Stimulated activated CD4-positive, alpha-beta T cell treated with anti-CD3 and anti-CD28 coated beads, Interleukin-15, amount 100 ng/mL, for 48 hours (primary cell): ENCODE measurements at regions not wholly inside any gene's neighbourhood (a gene's known extent, or its start where the extent isn't known, plus 50 kb on each side); places are given as distances from the start of the nearest gene placed in this dataset.

Source experiments
- DNase-seq, 2 donors: peaks; one replicate each; pipeline ENCODE4 v3.0.0-alpha.2; 2020; ENCODE audit warnings: low read depth in 2 of 2

- DNase-seq = no peak
These were observed 1025.1 kb downstream of the BRD1 start for GRCh38 chr22:48802576-48802975.

GRCh38 chr22:48800886-48801607, 1026.6 kb downstream of the BRD1 start:
- DNase-seq = no peak

- DNase-seq = no peak
These were observed 1027.4 kb downstream of the BRD1 start for GRCh38 chr22:48800036-48800885.

DNA sequence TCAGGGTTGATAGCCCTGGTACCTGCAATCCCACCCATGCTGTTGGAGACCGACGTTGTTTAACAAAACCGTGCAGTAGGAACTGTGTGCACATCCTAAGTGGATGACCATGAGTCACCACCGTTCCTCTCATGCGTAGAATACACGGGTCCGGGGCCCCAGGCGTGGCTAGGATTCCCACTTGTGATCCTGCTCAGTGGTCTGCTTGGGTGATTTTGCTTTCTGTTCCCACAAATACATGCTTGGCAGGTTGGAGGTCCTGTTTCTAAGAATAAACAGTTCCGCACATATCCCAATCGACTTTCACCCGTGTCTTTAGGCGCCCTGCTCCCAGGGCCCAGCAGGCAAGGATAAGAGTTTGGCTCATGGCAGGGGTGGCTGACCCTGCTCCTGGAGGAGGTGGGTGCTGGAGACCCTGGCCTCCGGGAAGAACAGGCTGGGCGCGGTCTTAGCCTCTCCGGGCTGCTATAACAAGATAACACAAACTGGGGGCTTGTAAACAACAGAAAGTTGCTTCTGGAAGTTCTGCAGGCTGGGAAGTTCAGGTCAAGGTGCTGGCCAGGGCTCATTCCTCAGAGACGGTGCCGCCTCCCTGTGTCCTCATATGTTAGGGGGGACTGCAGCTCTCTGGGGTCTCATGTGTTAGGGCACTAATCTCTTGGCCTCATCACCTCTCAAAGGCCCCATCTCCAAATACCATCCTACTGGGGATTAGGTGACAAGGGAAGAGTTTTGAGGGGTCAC, 1028.3 kb downstream of the BRD1 start:
- DNase-seq = no peak

DNA sequence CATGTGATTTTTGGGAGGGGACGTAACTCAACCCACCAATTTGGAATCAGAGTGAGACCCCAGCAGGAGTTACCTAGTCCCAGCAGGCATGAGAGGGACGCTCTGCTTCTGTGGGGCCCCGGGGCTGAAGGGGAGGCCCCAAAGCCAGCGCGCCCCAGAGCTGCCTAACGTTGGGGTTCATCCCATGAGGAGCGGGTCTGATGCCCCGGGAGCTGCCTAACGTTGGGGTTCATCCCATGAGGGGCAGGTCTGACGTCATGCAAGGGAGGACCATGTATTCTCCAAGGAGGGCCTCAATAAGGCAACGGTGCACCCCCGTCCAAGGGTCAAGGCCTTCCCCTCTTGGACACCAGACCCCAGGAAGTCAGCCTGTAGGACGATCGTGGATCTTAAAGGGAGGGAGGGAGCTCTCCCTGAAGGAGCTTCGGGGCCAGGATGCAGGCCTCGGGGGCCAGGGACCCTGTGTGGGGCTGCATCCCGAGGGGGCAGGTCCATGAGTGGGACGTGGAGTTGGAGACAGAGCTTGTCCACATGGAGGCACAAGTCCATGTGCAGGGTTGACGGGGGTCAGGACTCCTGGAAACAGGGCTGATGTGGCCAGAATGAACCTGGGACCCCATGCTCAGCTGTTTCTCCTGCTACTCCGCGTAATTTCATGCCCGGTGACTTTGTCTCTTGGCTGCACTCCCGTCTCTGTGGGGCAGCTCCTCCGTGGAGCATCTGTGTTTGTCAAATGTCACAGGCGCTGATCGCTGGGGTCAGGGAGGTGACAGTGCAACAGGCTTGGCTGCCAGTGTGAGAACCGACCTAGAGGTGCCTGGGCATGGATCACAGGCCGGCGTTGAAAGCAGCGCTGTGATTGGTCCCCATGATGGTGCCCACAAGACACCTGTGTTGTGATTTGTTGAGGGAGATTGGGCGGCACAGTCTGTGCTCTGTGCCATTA, 1029.1 kb downstream of the BRD1 start:
- DNase-seq = no peak

DNA sequence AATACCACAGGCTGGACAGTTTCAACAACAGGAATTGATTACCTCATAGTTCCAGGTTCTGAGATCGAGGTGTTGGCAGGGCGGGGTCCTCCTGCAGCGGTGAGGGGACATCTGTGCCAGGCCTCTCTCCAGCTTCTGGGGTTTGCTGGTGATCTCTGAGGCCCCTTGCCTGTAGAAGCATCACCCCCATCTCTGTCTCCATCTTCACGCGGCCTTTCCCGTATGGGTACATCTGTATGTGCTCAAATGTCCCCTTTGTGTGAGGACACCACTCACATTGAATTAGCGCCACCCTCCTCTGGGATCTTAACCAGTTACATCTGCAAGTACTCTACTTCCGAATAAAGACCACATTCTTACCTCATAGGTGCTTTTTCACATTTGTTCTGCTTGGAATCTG, 1029.9 kb downstream of the BRD1 start:
- DNase-seq = no peak

DNA sequence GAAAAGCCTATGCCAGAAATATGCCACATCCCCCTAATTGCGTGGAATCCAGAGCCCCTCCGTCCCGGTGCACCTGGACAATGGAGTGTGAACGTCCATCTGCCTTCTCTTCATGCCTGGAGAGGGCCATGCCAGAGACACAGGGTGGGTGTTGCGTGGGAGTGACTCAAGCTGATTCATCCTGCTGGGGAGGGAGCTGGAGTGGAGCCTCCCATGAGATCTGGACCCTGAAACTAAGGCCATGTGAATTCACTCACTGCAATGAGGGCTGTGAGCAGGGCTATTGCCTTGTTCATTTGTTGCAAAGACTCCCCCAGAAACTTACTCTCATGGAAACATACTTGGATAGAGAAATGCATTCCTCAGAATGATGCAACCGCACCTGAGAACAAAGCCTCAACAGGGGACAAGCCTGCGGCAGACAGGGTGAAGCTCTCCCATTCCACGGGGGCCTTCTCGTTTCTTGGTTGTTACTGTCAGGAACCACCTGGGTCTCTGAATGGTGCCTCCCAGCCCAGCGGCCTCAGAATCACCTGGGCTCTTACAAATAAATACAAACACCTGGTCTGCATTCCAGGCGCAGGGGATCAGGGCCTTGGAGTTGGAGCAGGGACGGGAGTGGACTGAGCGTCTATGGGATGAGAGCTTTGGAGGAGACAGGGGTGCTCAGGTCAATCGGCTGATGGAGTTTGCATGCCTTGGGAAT, 1031.2 kb downstream of the BRD1 start:
- DNase-seq = no peak

GRCh38 chr22:48795664-48796063, 1032.0 kb downstream of the BRD1 start:
- no peak for DNase-seq

GRCh38 chr22:48794906-48795305, 1032.8 kb downstream of the BRD1 start:
- no peak for DNase-seq

GRCh38 chr22:48793949-48794348, 1033.7 kb downstream of the BRD1 start:
- no peak for DNase-seq

GRCh38 chr22:48786679-48786996, 1041.0 kb downstream of the BRD1 start:
- DNase-seq = no peak

GRCh38 chr22:48785792-48786678, 1041.6 kb downstream of the BRD1 start:
- no peak for DNase-seq

- DNase-seq = no peak
These were observed 1042.8 kb downstream of the BRD1 start for GRCh38 chr22:48784701-48785503.

DNA sequence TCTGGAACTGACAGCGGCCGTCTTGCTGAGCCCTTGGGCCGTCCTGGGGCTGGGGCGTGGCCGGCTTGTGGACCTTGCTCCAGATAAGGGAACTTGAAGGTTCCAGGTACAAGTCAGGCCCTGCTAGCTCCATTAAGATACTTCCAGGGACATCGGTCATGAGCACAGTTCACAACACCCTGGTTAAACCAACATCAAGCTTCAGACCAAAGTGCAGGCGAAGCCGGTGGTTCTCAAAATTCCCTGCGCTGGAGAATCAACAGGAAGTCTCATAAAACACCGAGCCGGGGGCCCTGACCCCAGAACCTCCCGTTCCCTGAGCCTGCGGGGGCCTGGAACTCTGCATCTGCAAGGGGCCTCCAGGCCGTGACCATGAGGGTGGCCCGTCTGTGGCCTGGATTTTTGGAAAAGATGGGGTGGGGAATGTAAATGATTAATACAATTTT, 1043.8 kb downstream of the BRD1 start:
- DNase-seq = no peak

DNA sequence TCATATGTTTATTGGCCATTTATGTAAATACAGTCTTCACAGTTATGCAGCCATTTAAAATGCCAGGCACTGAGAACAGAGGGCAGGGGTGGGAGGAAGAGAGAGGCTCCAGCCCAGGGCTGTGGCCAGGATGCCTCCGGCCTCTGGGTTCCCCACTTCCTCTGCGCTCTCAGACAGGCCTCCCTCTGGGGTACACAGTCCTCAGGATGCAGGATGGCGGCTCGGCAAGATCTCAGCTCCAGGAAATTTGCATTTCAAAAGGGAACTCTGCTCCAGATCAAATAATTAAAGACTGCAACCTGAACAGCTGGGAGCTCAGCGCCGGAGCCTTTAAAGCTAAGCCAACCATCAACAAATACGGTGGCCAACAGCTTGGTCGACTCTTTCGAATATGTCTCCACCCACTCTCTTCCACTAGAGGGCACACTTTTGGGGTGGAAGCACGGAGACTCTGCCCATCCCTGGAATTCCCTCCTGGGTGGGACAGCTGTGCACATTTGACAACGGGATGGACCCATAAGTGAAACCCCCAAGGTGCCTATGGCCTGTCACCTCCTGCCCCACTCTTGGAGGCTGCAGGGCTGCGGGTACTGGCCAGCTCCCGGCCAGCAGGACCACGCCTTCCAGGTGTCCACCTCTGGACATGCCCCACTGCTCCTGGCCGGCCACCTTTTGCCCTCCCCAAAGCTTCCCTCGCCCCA, 1044.7 kb downstream of the BRD1 start:
- no peak for DNase-seq

- no peak for DNase-seq
These were observed 1045.3 kb downstream of the BRD1 start for GRCh38 chr22:48782326-48782725.

DNA sequence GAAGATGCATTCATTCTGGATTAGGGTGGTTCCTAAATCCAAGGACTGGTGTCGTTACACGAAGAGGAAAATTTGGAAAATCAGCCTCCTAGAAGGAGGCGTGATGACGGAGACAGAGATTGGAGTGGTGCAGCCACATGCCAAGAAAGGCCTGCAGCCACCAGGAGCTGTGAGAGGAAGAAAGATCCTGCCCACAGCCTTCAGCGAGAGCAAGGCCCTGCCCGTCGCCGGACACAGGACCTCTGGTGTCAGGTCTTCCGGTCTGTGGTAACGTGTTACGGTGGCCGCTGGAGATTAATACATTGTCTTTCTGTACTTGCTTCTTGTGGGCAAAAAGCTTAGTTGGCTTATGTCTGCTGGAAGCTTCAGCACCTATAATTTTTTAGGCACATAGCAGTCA, 1045.8 kb downstream of the BRD1 start:
- no peak for DNase-seq

GRCh38 chr22:48781391-48781790, 1046.3 kb downstream of the BRD1 start:
- DNase-seq = no peak
